ENCODE measurements at regions not wholly inside any gene's neighbourhood (a gene's known extent, or its start where the extent isn't known, plus 50 kb on each side); places are given as distances from the start of the nearest gene placed in this dataset.

- intact Hi-C loops (cut with micrococcal nuclease), result no loop called here
- dilution Hi-C loops (cut with MboI; ENCODE audit: extremely low pct_ligation_motif_present, low sequenced_read_pairs), result no loop called here
- H3K9me1 ChIP-seq (replicated peaks; ENCODE audit: control insufficient read depth, extremely low read depth, insufficient read depth, low read length), result no peaks in the 10 kb centered on the region
- POLR2A ChIA-PET, result no interaction called here
- no peak overlapping the region for H3K27ac ChIP-seq (ENCODE audit: insufficient read depth, low read depth, low read length)
- peaks cover 14% of the 10 kb centered on the region for H3K4me1 ChIP-seq (ENCODE audit: control insufficient read depth, extremely low read depth, insufficient read depth, low read length)
- no peaks in the 10 kb centered on the region for H3K27me3 ChIP-seq (ENCODE audit: control insufficient read depth in 2 of 2, insufficient read depth in 2 of 2, low read length in 2 of 2)
- H3K36me3 ChIP-seq (ENCODE audit: control insufficient read depth in 2 of 2, extremely low read depth in 1 of 2, insufficient read depth in 2 of 2, low read length in 2 of 2), result no peaks in the 10 kb centered on the region
- H3K79me2 ChIP-seq (ENCODE audit: control insufficient read depth, insufficient read depth, low read length), result no peaks in the 10 kb centered on the region
- FAIRE-seq (no peak), DNase-seq (ENCODE audit: low read depth, low spot score) (no peak)
- BruUV-seq (replicated peaks), result no TSS peak
- CTCF ChIA-PET, result interaction anchor here (1.3 to 1.7 kb wide), 4 partner anchors 8 to 65 kb away, joined by 3 to 5 read pairs (median 4); no protein-coding TSS in a partner anchor
- H3K4me3 ChIP-seq (replicated peaks in 1 of 3; ENCODE audit: insufficient read depth in 1 of 3, low read depth in 1 of 3, low read length in 3 of 3), result no peak overlapping the region
- peak overlapping the region; percentile 62 for H2AFZ ChIP-seq (ENCODE audit: low read depth, low read length)
- no peak for TF ChIP-seq MAX (IDR thresholded peaks at IDR 0.05; ENCODE audit: insufficient read depth, insufficient read length)
- no peak for TF ChIP-seq GATA2 (IDR thresholded peaks at IDR 0.05; ENCODE audit: insufficient read depth, insufficient read length, low read depth, low read length)
- TF ChIP-seq POLR2AphosphoS5 (IDR thresholded peaks at IDR 0.05; ENCODE audit: insufficient read depth, low read depth, low read length), result no peak
- no peak for TF ChIP-seq FOS (IDR thresholded peaks at IDR 0.05; ENCODE audit: borderline replicate concordance, insufficient read depth, low read length)
- TF ChIP-seq EZH2 (IDR thresholded peaks at IDR 0.05; ENCODE audit: borderline replicate concordance, low read depth, low read length, severe bottlenecking), result no peak
- TF ChIP-seq JUN (IDR thresholded peaks at IDR 0.05; ENCODE audit: borderline replicate concordance, insufficient read depth, insufficient read length, low read depth), result no peak
- TF ChIP-seq POLR2A (IDR thresholded peaks at IDR 0.05; ENCODE audit: low read depth, low read length), result no peak
- TF ChIP-seq CTCF (IDR thresholded peaks at IDR 0.05; ENCODE audit: extremely low read depth in 1 of 2, insufficient read depth in 1 of 2, low read depth in 1 of 2, low read length in 2 of 2), result no peak
- TF ChIP-seq MYC (IDR thresholded peaks at IDR 0.05; ENCODE audit: low read depth, low read length), result no peak
- H3K4me2 ChIP-seq (ENCODE audit: insufficient read depth, low read length), result no peak overlapping the region
- no peaks in the 10 kb centered on the region for H4K20me1 ChIP-seq (replicated peaks; ENCODE audit: control insufficient read depth, extremely low read depth, insufficient read depth, low read length)
- no peaks in the 10 kb centered on the region for H3K9me3 ChIP-seq (replicated peaks; ENCODE audit: control insufficient read depth, insufficient read depth, low read length)
- H3K9ac ChIP-seq (replicated peaks; ENCODE audit: extremely low read depth, insufficient read depth, low read length), result no peak overlapping the region
Measured at GRCh38 chr12:65667932-65668331, 156.4 kb upstream of the HMGA2 start.
